H1 (cell line): ENCODE measurements at regions not wholly inside any gene's neighbourhood (a gene's known extent, or its start where the extent isn't known, plus 50 kb on each side); places are given as distances from the start of the nearest gene placed in this dataset.

Source experiments
- CTCF ChIA-PET: fragments of 300-600 bp; sonication (Branson Sonifier 250); formaldehyde crosslinking; loops from one replicate; lab custom pipeline; 2021; ENCODE audit not compliant: partially characterized antibody; lab: Charles Lee
- POLR2A ChIA-PET: fragments of 300-600 bp; sonication (Branson Sonifier 250); formaldehyde crosslinking; loops from one replicate; lab custom pipeline; 2021; ENCODE audit warnings: inconsistent platforms; ENCODE audit not compliant: partially characterized antibody; lab: Charles Lee
- DNase-seq, 2 experiments: peaks; one replicate each; pipeline versions ENCODE4 v3.0.0 to v3.0.0-alpha.2; 2010 to 2022; ENCODE audit warnings: low spot score in 2 of 2, low read depth in 1 of 2, mixed read lengths in 1 of 2
- FAIRE-seq: peaks from 2 replicates; lab custom pipeline; 2011; peaks lifted over from hg19 to GRCh38; lab: Jason Lieb, UNC
- H2AFZ ChIP-seq: 2 replicates; pipeline ENCODE4 v1.8.1; 2012; ENCODE audit warnings: low read length, inconsistent platforms
- H2AK5ac ChIP-seq: 2 replicates; pipeline ENCODE4 v1.6.1; 2013; ENCODE audit warnings: low read depth, low read length
- H2BK120ac ChIP-seq: replicated peaks from 2 replicates; pipeline ENCODE3; 2013; ENCODE audit warnings: low read depth, low read length, inconsistent platforms
- H2BK12ac ChIP-seq: 2 replicates; pipeline ENCODE4 v1.6.1; 2013; ENCODE audit warnings: low read depth, low read length
- H2BK15ac ChIP-seq: 2 replicates; pipeline ENCODE4 v1.6.1; 2013; ENCODE audit warnings: low read length
- H2BK20ac ChIP-seq: 2 replicates; pipeline ENCODE4 v1.6.1; 2013; ENCODE audit warnings: low read length
- H2BK5ac ChIP-seq: 2 replicates; pipeline ENCODE4 v1.6.1; 2013; ENCODE audit warnings: low read depth, low read length
- H3K14ac ChIP-seq: 2 replicates; pipeline ENCODE4 v1.6.1; 2013; ENCODE audit warnings: inconsistent platforms; ENCODE audit not compliant: insufficient read length
- H3K18ac ChIP-seq: 2 replicates; pipeline ENCODE4 v1.6.1; 2013; ENCODE audit warnings: low read length; ENCODE audit errors: extremely low read depth
- H3K23ac ChIP-seq: 2 replicates; pipeline ENCODE4 v1.6.1; 2013; ENCODE audit warnings: inconsistent platforms; ENCODE audit not compliant: insufficient read length
- H3K23me2 ChIP-seq: 2 replicates; pipeline ENCODE4 v1.6.1; 2013; ENCODE audit warnings: low read depth, low read length
- H3K27ac ChIP-seq: 2 replicates; pipeline ENCODE4 v1.6.1; 2011; ENCODE audit warnings: low read depth, low read length, inconsistent platforms
- H3K27me3 ChIP-seq, 4 experiments: replicated peaks in 1 of 4; 1 replicate in 1 of 4; 2 replicates in 3 of 4; pipeline versions ENCODE4 v1.6.1 to v1.8.1; 2011 to 2013; ENCODE audit warnings: low read length in 3 of 4, mild to moderate bottlenecking in 3 of 4, inconsistent platforms in 2 of 4, mixed read lengths in 2 of 4, moderate library complexity in 1 of 4; ENCODE audit not compliant: control insufficient read depth in 3 of 4, insufficient read depth in 3 of 4; ENCODE audit errors: extremely low read depth in 1 of 4
- H3K36me3 ChIP-seq, 4 experiments: 2 replicates each; pipeline versions ENCODE4 v1.6.1 to v1.8.1; 2011 to 2013; ENCODE audit warnings: mild to moderate bottlenecking in 4 of 4, low read length in 3 of 4, moderate library complexity in 2 of 4, control low read depth in 1 of 4, inconsistent platforms in 1 of 4; ENCODE audit not compliant: insufficient read depth in 4 of 4, control insufficient read depth in 2 of 4
- H3K4ac ChIP-seq: replicated peaks from 2 replicates; pipeline ENCODE3; 2013; ENCODE audit warnings: low read length, low read depth, mixed read lengths, inconsistent platforms; ENCODE audit not compliant: insufficient read length
- H3K4me1 ChIP-seq, 4 experiments: replicated peaks in 1 of 4; 1 replicate in 1 of 4; 2 replicates in 3 of 4; pipeline versions ENCODE4 v1.6.1 to v1.8.1; 2011 to 2013; ENCODE audit warnings: low read length in 3 of 4, inconsistent platforms in 2 of 4, mixed read lengths in 1 of 4; ENCODE audit not compliant: insufficient read depth in 4 of 4, control insufficient read depth in 3 of 4
- H3K4me2 ChIP-seq, 2 experiments: 2 replicates each; pipeline versions ENCODE4 v1.6.1 to v1.8.1; 2011 to 2013; ENCODE audit warnings: low read depth in 2 of 2, low read length in 2 of 2, control low read depth in 1 of 2, inconsistent platforms in 1 of 2, mild to moderate bottlenecking in 1 of 2; ENCODE audit not compliant: insufficient read depth in 1 of 2
- H3K4me3 ChIP-seq, 4 experiments: fragments of 200-600, 300-600 bp in 1 of 4; sonication (generic), shearing (Covaris generic), sonication (Bioruptor Twin) in 1 of 4; 2 replicates each; pipeline versions ENCODE4 v1.5.1 to v1.8.1; 2011 to 2016; ENCODE audit warnings: low read length in 4 of 4, low read depth in 3 of 4, control low read depth in 2 of 4, inconsistent platforms in 2 of 4, mild to moderate bottlenecking in 2 of 4, mixed read lengths in 1 of 4, moderate library complexity in 1 of 4; ENCODE audit not compliant: insufficient read depth in 2 of 4; ENCODE audit errors: extremely low read depth in 1 of 4
- H3K56ac ChIP-seq: replicated peaks from 2 replicates; pipeline ENCODE3; 2013; ENCODE audit warnings: low read depth, mild to moderate bottlenecking, mixed read lengths, low read length, inconsistent platforms; ENCODE audit not compliant: insufficient read length
- H3K79me1 ChIP-seq: 2 replicates; pipeline ENCODE4 v1.6.1; 2013; ENCODE audit warnings: low read depth, low read length, control low read depth
- H3K79me2 ChIP-seq, 2 experiments: 2 replicates each; pipeline versions ENCODE4 v1.6.1 to v1.8.1; 2012 to 2013; ENCODE audit warnings: low read length in 2 of 2, mild to moderate bottlenecking in 2 of 2, inconsistent platforms in 1 of 2; ENCODE audit not compliant: insufficient read depth in 2 of 2, control insufficient read depth in 1 of 2
- H3K9ac ChIP-seq, 4 experiments: replicated peaks in 1 of 4; 1 replicate in 1 of 4; 2 replicates in 3 of 4; pipeline versions ENCODE4 v1.6.1 to v1.8.1; 2011 to 2013; ENCODE audit warnings: low read depth in 3 of 4, low read length in 3 of 4, control low read depth in 2 of 4, mild to moderate bottlenecking in 2 of 4, moderate library complexity in 2 of 4, inconsistent platforms in 1 of 4; ENCODE audit errors: extremely low read depth in 1 of 4
- H3K9me3 ChIP-seq, 2 experiments: 2 replicates each; pipeline versions ENCODE4 v1.6.1 to v1.8.1; 2012 to 2013; ENCODE audit warnings: mild to moderate bottlenecking in 2 of 2, moderate library complexity in 2 of 2, control low read depth in 1 of 2, inconsistent platforms in 1 of 2, low read depth in 1 of 2, low read length in 1 of 2, mixed read lengths in 1 of 2; ENCODE audit not compliant: insufficient read depth in 2 of 2
- H4K20me1 ChIP-seq, 2 experiments: replicated peaks in 1 of 2; 2 replicates each; pipeline versions ENCODE3 to v1.8.1; 2011 to 2013; ENCODE audit warnings: inconsistent platforms in 2 of 2, low read length in 2 of 2, mild to moderate bottlenecking in 1 of 2; ENCODE audit not compliant: insufficient read depth in 2 of 2, control insufficient read depth in 1 of 2
- H4K5ac ChIP-seq: 2 replicates; pipeline ENCODE4 v1.6.1; 2013; ENCODE audit warnings: low read length, low read depth, mixed read lengths, inconsistent platforms; ENCODE audit not compliant: insufficient read length
- H4K8ac ChIP-seq: 2 replicates; pipeline ENCODE4 v1.8.0; 2013; ENCODE audit warnings: mild to moderate bottlenecking, moderate library complexity, low read length, inconsistent platforms; ENCODE audit not compliant: insufficient read depth; ENCODE audit errors: extremely low read depth
- H4K91ac ChIP-seq: replicated peaks from 2 replicates; pipeline ENCODE3; 2013; ENCODE audit warnings: low read length, mixed read lengths, inconsistent platforms; ENCODE audit not compliant: insufficient read length
- BRCA1 ChIP-seq: IDR thresholded peaks from 2 replicates; pipeline ENCODE4 v1.6.1; 2012; ENCODE audit warnings: low read depth, low read length, improper control_type of control experiment
- CBX8 ChIP-seq: fragments of 300-800, 300-1000 bp; sonication (generic); IDR thresholded peaks from 2 replicates; pipeline ENCODE4 v1.7.1; 2016; ENCODE audit warnings: low read depth, low read length, borderline replicate concordance
- CEBPB ChIP-seq: IDR thresholded peaks from 2 replicates; pipeline ENCODE4 v1.6.1; 2012; ENCODE audit warnings: low read depth, low read length
- CHD2 ChIP-seq: IDR thresholded peaks from 2 replicates; pipeline ENCODE4 v1.6.1; 2012; ENCODE audit warnings: low read length, improper control_type of control experiment
- EGR1 ChIP-seq: IDR thresholded peaks from 2 replicates; pipeline ENCODE4 v1.6.1; 2011; ENCODE audit warnings: low read depth, low read length, borderline replicate concordance
- FOSL1 ChIP-seq: IDR thresholded peaks from 2 replicates; pipeline ENCODE4 v1.6.1; 2011; ENCODE audit warnings: mild to moderate bottlenecking, low read depth, low read length, moderate library complexity; ENCODE audit not compliant: insufficient read depth
- HDAC2 ChIP-seq, 2 experiments: fragments of 300-600 bp in 1 of 2; sonication (generic) in 1 of 2; IDR thresholded peaks; 2 replicates each; pipeline ENCODE4 v1.6.1; 2011 to 2012; ENCODE audit warnings: low read depth in 2 of 2, low read length in 2 of 2, mild to moderate bottlenecking in 2 of 2, moderate library complexity in 2 of 2, borderline replicate concordance in 1 of 2, inconsistent platforms in 1 of 2
- JUN ChIP-seq: IDR thresholded peaks from 2 replicates; pipeline ENCODE4 v1.6.1; 2011; ENCODE audit warnings: low read depth, mild to moderate bottlenecking, improper control_type of control experiment, low read length
- RAD21 ChIP-seq, 2 experiments: IDR thresholded peaks in 1 of 2; conservative IDR thresholded peaks in 1 of 2; 2 replicates each; pipeline ENCODE4 v1.6.1; 2011; ENCODE audit warnings: low read depth in 2 of 2, low read length in 2 of 2, improper control_type of control experiment in 1 of 2, inconsistent platforms in 1 of 2, mild to moderate bottlenecking in 1 of 2, moderate library complexity in 1 of 2
- RFX5 ChIP-seq: IDR thresholded peaks from 2 replicates; pipeline ENCODE4 v1.6.1; 2011; ENCODE audit warnings: low read depth, low read length, improper control_type of control experiment, borderline replicate concordance
- RXRA ChIP-seq: IDR thresholded peaks from 2 replicates; pipeline ENCODE4 v1.6.1; 2011; ENCODE audit warnings: low read depth, mild to moderate bottlenecking, low read length, moderate library complexity; ENCODE audit not compliant: insufficient read depth
- SUZ12 ChIP-seq: fragments of 200-600 bp; sonication (generic); IDR thresholded peaks from 2 replicates; pipeline ENCODE4 v1.6.1; 2012; ENCODE audit warnings: mild to moderate bottlenecking, inconsistent platforms, low read length, moderate library complexity, mixed read lengths
- TAF1 ChIP-seq: IDR thresholded peaks from 2 replicates; pipeline ENCODE4 v1.6.1; 2011; ENCODE audit warnings: mild to moderate bottlenecking, low read depth, low read length
- WGBS, 2 experiments: shearing (Covaris generic) in 1 of 2; methylation state at CpG; one replicate each; pipeline versions ENCODE4 v1.1.6 to v1.1.7; 2013 to 2015; ENCODE audit warnings: low lambda C conversion rate in 2 of 2, mixed read lengths in 2 of 2, inconsistent platforms in 1 of 2, low coverage in 1 of 2, missing lambda C conversion rate in 1 of 2; ENCODE audit not compliant: insufficient replicate concordance in 2 of 2, insufficient coverage in 1 of 2, insufficient read length in 1 of 2; ENCODE audit errors: extremely low coverage in 1 of 2, missing lambda C conversion rate in 1 of 2; 5-methylcytosine and 5-hydroxymethylcytosine counted together

- H3K27ac ChIP-seq: no peak overlapping the region
- H2BK15ac ChIP-seq: no peak overlapping the region
- H3K27me3 ChIP-seq: no peaks in the 10 kb centered on the region
- H3K4ac ChIP-seq: no peak overlapping the region
- no peak overlapping the region for H4K91ac ChIP-seq
- H3K9ac ChIP-seq: no peak overlapping the region
- H3K23me2 ChIP-seq: peaks cover 6% of the 10 kb centered on the region; the same call in 1 of the 2 replicates
- no peak overlapping the region for H3K14ac ChIP-seq
- FAIRE-seq (no peak), DNase-seq (no peak)
- H2AFZ ChIP-seq: no peak overlapping the region
- H3K79me1 ChIP-seq: no peaks in the 10 kb centered on the region
- no peak overlapping the region for H3K56ac ChIP-seq
- no peak overlapping the region for H3K4me2 ChIP-seq
- CTCF ChIA-PET: interaction anchor here (0.6 to 1.2 kb wide), 4 partner anchors 17 to 133 kb away, joined by 3 read pairs; no protein-coding TSS in a partner anchor
- H2BK120ac ChIP-seq: peak overlapping the region; percentile 21
- H3K9me3 ChIP-seq: no peaks in the 10 kb centered on the region
- H2BK12ac ChIP-seq: peak overlapping the region; percentile 71; the same call in 1 of the 2 replicates
- no peak overlapping the region for H4K5ac ChIP-seq
- no peak overlapping the region for H2BK20ac ChIP-seq
- peaks cover 0 to 4% (median 0%) of the 10 kb centered on the region in 4 experiments; a peak in 1 of 8 replicates for H3K36me3 ChIP-seq
- TF ChIP-seq RXRA (no peak), TAF1 (no peak), CHD2 (no peak), HDAC2 (IDR thresholded peaks at IDR 0.05; ENCODE audit: borderline replicate concordance in 1 of 2, low read depth in 2 of 2, low read length in 2 of 2) (no peak), CEBPB (no peak), SUZ12 (no peak), CBX8 (no peak), RAD21 (IDR thresholded peaks at IDR 0.05 in 1 of 2, conservative IDR thresholded peaks at IDR 0.05 in 1 of 2; ENCODE audit: low read depth in 2 of 2, low read length in 2 of 2) (no peak), JUN (no peak), BRCA1 (no peak), FOSL1 (no peak), EGR1 (no peak), RFX5 (no peak)
- no peak overlapping the region for H3K18ac ChIP-seq
- H2AK5ac ChIP-seq: no peak overlapping the region
- no peak overlapping the region for H3K23ac ChIP-seq
- 86% methylated on average over 3 of the region's 3 CpGs; no CpG with 5 or more reads in 1 of the 2 experiments for WGBS, 2 experiments
- H3K79me2 ChIP-seq: no peaks in the 10 kb centered on the region
- POLR2A ChIA-PET: interaction anchor here (1.3 kb wide), 1 partner anchor 11 kb away, joined by 4 read pairs; no protein-coding TSS in a partner anchor
- H2BK5ac ChIP-seq: no peak overlapping the region; the same call in 1 of the 2 replicates
- H4K20me1 ChIP-seq: no peaks in the 10 kb centered on the region
- no peak overlapping the region for H3K4me3 ChIP-seq
- H4K8ac ChIP-seq: no peak overlapping the region
- peaks cover 0 to 15% (median 3%) of the 10 kb centered on the region in 4 experiments; a peak in 5 of 7 replicates for H3K4me1 ChIP-seq
Measured at GRCh38 chr10:6787091-6787490, 207.0 kb upstream of the PRKCQ start.
